Calu3 (cell line): ENCODE measurements at regions not wholly inside any gene's neighbourhood (a gene's known extent, or its start where the extent isn't known, plus 50 kb on each side); places are given as distances from the start of the nearest gene placed in this dataset.

Experiments
- BruUV-seq: library from RNA; stranded (reverse); fragments of 400-500 nt; replicated peaks from 2 replicates; lab custom pipeline; 2021; lab: Mats Ljungman, UMichigan
- CTCF ChIA-PET: fragments of 300-600 bp; sonication (Branson Sonifier 250); formaldehyde crosslinking; loops from one replicate; lab custom pipeline; 2022; ENCODE audit warnings: antibody characterized with exemption; lab: Charles Lee
- DNase-seq: peaks from one replicate; pipeline ENCODE4 v3.0.0; 2022
- H3K27ac Mint-ChIP-seq: one replicate; pipeline ENCODE4 v1.8.0; 2022; ENCODE audit warnings: mixed read lengths; ENCODE audit not compliant: unreplicated experiment
- H3K27me3 Mint-ChIP-seq: one replicate; pipeline ENCODE4 v1.8.0; 2022; ENCODE audit warnings: mixed read lengths; ENCODE audit not compliant: unreplicated experiment
- H3K36me3 Mint-ChIP-seq: one replicate; pipeline ENCODE4 v1.8.0; 2022; ENCODE audit warnings: mild to moderate bottlenecking, moderate library complexity, mixed read lengths; ENCODE audit not compliant: insufficient read depth, unreplicated experiment
- H3K4me1 Mint-ChIP-seq: one replicate; pipeline ENCODE4 v1.8.0; 2022; ENCODE audit warnings: mild to moderate bottlenecking, low read depth, mixed read lengths; ENCODE audit not compliant: unreplicated experiment
- H3K4me3 Mint-ChIP-seq: one replicate; pipeline ENCODE4 v1.8.0; 2022; ENCODE audit warnings: mild to moderate bottlenecking, low read depth, moderate library complexity, mixed read lengths; ENCODE audit not compliant: unreplicated experiment
- H3K9me3 Mint-ChIP-seq: one replicate; pipeline ENCODE4 v1.8.0; 2022; ENCODE audit warnings: low read depth, mixed read lengths; ENCODE audit not compliant: unreplicated experiment
- intact Hi-C: fragments of 100-400 bp; cut with micrococcal nuclease; formaldehyde crosslinking; loops from one replicate; pipeline ENCODE4 v1.10.0; 2022; ENCODE audit not compliant: unreplicated experiment
- TF ChIP-seq, protein P1 (sequence below): fragments of 200-600 bp; IDR thresholded peaks from one replicate; pipeline ENCODE4 v1.8.0; 2022; ENCODE audit warnings: antibody characterized with exemption; ENCODE audit not compliant: unreplicated experiment

DNA sequence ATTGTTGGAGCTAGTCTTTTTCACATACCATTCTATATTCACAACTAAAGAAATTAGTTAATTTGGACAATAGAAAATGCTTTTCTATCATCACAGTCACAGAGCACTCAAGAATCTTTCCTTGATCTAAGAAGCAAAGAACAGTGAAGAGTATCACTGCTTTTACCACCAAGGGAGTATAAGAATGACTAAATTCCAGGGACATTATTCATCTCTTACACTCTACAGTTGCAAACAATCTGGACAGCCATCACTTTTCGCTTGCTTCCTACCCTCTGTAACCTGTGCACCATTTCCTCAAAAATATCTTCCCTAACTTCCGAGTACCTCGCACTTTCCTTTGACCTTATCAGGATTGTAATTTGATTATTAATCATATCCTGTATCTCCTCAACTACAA lies 359.5 kb upstream of the TMCO5A start:
- TF ChIP-seq, protein P1, sequence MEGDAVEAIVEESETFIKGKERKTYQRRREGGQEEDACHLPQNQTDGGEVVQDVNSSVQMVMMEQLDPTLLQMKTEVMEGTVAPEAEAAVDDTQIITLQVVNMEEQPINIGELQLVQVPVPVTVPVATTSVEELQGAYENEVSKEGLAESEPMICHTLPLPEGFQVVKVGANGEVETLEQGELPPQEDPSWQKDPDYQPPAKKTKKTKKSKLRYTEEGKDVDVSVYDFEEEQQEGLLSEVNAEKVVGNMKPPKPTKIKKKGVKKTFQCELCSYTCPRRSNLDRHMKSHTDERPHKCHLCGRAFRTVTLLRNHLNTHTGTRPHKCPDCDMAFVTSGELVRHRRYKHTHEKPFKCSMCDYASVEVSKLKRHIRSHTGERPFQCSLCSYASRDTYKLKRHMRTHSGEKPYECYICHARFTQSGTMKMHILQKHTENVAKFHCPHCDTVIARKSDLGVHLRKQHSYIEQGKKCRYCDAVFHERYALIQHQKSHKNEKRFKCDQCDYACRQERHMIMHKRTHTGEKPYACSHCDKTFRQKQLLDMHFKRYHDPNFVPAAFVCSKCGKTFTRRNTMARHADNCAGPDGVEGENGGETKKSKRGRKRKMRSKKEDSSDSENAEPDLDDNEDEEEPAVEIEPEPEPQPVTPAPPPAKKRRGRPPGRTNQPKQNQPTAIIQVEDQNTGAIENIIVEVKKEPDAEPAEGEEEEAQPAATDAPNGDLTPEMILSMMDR, result no peak
- Mint-ChIP-seq H3K4me1 (no peaks in the 10 kb centered on the region), H3K9me3 (no peaks in the 10 kb centered on the region), H3K4me3 (no peak overlapping the region), H3K27ac (no peak overlapping the region), H3K27me3 (no peaks in the 10 kb centered on the region), H3K36me3 (no peaks in the 10 kb centered on the region)
- no peak for DNase-seq
- intact Hi-C loops, result no loop called here
- no TSS peak for BruUV-seq
- CTCF ChIA-PET, result no interaction called here

DNA sequence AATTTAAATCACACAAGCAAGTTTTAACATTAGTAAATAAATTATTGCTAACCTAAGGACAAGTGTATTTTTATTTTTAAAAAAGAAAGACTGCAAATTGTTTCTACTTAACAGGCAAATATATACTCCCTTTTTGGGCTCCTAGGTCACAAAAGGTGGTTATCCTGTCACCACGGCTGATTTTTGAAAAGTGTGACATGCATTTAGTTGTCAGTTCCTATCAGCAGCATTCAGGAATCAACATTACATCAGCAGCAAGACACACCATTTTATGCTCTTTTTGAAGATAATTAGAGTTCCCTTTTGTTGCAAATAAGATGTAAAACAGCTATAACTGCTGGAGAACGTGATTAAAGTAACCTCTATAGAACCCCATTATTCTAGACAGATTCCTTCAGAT lies 357.5 kb upstream of the TMCO5A start:
- no TSS peak for BruUV-seq
- H3K27me3 Mint-ChIP-seq, result no peaks in the 10 kb centered on the region
- TF ChIP-seq, protein P1, result no peak
- DNase-seq, result no peak
- intact Hi-C loops, result no loop called here
- H3K9me3 Mint-ChIP-seq, result no peaks in the 10 kb centered on the region
- H3K4me1 Mint-ChIP-seq, result no peaks in the 10 kb centered on the region
- H3K36me3 Mint-ChIP-seq, result no peaks in the 10 kb centered on the region
- no peak overlapping the region for H3K4me3 Mint-ChIP-seq
- CTCF ChIA-PET, result no interaction called here
- no peak overlapping the region for H3K27ac Mint-ChIP-seq

DNA sequence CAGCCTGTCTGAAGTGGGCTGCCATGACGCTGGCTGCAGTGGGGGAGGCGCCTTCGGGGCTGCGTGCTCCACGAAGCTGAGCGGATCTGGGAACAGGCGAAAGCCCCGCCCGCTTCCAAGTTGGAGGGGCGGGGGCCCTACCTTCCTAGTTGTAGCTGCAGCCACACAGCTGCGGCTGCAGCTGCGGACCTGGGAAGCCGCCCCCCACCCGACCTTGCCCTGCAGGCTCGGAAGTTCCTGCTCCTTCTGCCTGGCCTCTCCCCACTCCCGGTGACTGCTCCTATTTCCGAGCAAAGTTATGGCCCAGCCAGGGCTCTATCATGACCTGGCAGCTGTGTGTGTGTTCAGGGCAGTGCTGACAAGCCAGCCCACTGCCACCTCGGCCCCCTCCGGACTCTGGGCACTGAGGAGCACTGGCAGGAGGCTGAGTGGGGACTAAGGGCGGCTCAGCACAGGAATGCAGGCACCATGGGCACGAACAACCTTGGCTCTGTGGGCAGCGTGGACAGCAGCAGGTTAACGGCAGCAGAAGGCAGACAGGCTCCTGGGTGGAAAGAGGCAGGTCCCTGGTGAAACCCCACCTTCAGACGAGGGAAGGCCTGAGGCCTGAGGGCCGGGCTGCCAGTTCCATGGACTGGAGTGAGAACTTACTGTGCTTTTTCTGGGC lies 352.4 kb upstream of the TMCO5A start:
- BruUV-seq, result no TSS peak
- no peak overlapping the region for H3K4me3 Mint-ChIP-seq

DNA sequence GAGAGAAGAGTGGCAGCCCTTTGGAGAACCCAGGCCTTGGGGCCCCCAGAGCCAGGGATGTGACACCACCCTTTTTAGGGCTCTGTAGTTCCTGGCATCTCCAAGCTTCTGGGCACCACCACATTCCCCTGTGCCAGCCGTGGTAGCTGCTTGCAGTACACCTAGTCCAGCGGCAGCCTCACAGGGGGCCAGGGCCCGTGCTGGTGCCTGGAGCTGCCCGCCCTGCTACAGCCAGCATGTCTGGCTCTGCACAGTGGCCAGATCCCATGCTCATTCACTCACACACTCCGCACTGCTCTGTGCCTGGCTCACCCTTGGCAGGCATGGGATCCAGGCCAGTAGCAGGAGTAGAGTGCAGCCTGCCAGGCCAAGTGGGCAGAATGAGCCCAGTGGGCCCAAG lies 351.6 kb upstream of the TMCO5A start:
- no peak overlapping the region for H3K4me3 Mint-ChIP-seq
- intact Hi-C loops, result no loop called here

More for the DNA sequence above, 352.4 kb upstream of the TMCO5A start:
- intact Hi-C loops, result no loop called here
- CTCF ChIA-PET, result no interaction called here
- Mint-ChIP-seq H3K27ac (no peak overlapping the region), H3K36me3 (no peaks in the 10 kb centered on the region), H3K4me1 (no peaks in the 10 kb centered on the region), H3K27me3 (no peaks in the 10 kb centered on the region), H3K9me3 (no peaks in the 10 kb centered on the region)
- TF ChIP-seq, protein P1, result no peak
- no peak for DNase-seq

More for the DNA sequence above, 351.6 kb upstream of the TMCO5A start:
- no peaks in the 10 kb centered on the region for H3K4me1 Mint-ChIP-seq
- DNase-seq, result no peak
- no TSS peak for BruUV-seq
- no peaks in the 10 kb centered on the region for H3K36me3 Mint-ChIP-seq
- no peak overlapping the region for H3K27ac Mint-ChIP-seq
- no peaks in the 10 kb centered on the region for H3K9me3 Mint-ChIP-seq
- CTCF ChIA-PET, result no interaction called here
- H3K27me3 Mint-ChIP-seq, result no peaks in the 10 kb centered on the region
- TF ChIP-seq, protein P1, result no peak
